ENCODE measurements at regions not wholly inside any gene's neighbourhood (a gene's known extent, or its start where the extent isn't known, plus 50 kb on each side); places are given as distances from the start of the nearest gene placed in this dataset.

DNA sequence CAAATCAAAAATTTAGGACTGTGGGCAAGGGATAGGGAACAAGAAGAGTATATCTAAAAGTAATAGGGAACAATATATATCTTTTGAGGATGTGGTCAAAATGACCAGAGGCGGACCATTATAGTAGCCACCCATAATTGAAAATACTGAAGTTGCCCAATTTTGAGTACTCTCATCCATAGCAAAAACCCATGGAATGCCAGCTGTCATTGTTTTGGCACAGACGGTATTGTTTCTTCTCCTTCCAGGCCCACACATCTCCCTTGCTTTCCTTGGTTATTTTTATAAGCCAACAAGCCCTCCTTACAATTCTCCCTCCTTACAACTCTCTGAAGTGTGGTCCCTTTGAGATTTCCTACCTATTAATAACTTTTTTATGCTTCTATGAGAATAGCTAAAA is 50.4 kb upstream of the RGMB start:
- no peak for DNase-seq (ENCODE audit: low spot score)
- Mint-ChIP-seq H3K4me1 (ENCODE audit: low read depth) (peaks cover 16% of the 10 kb centered on the region), H3K4me3 (ENCODE audit: unreplicated experiment) (no peak overlapping the region), H3K36me3 (ENCODE audit: low read depth) (peaks cover 3% of the 10 kb centered on the region), H3K27ac (ENCODE audit: unreplicated experiment) (no peak overlapping the region), H3K27me3 (ENCODE audit: low read depth) (no peaks in the 10 kb centered on the region), H3K9me3 (ENCODE audit: low read depth) (peaks cover 10% of the 10 kb centered on the region)
- TF ChIP-seq, protein P1, sequence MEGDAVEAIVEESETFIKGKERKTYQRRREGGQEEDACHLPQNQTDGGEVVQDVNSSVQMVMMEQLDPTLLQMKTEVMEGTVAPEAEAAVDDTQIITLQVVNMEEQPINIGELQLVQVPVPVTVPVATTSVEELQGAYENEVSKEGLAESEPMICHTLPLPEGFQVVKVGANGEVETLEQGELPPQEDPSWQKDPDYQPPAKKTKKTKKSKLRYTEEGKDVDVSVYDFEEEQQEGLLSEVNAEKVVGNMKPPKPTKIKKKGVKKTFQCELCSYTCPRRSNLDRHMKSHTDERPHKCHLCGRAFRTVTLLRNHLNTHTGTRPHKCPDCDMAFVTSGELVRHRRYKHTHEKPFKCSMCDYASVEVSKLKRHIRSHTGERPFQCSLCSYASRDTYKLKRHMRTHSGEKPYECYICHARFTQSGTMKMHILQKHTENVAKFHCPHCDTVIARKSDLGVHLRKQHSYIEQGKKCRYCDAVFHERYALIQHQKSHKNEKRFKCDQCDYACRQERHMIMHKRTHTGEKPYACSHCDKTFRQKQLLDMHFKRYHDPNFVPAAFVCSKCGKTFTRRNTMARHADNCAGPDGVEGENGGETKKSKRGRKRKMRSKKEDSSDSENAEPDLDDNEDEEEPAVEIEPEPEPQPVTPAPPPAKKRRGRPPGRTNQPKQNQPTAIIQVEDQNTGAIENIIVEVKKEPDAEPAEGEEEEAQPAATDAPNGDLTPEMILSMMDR (IDR thresholded peaks at IDR 0.05): no peak

All from chondrocyte (in vitro differentiated cells).